ENCODE measurements at regions not wholly inside any gene's neighbourhood (a gene's known extent, or its start where the extent isn't known, plus 50 kb on each side); places are given as distances from the start of the nearest gene placed in this dataset.
"Not testable (repeated sequence)": the region's sequence is repeated elsewhere in the genome, so short reads cannot be mapped to it uniquely, and the experiment has no call there.

GRCh38 chr5:74392711-74393351, 247.7 kb downstream of the ENC1 start:
- DNase-seq = no peak
- Histone ChIP-seq H3K4me3 (ENCODE audit: insufficient read depth, low read depth, low read length) (no peak overlapping the region), H3K27me3 (ENCODE audit: control insufficient read depth, insufficient read depth, low read length) (no peaks in the 10 kb centered on the region; the same call in none of the 2 replicates), H3K36me3 (replicated peaks; ENCODE audit: control insufficient read depth, insufficient read depth, low read length) (no peaks in the 10 kb centered on the region)

GRCh38 chr5:74391410-74391809, 249.1 kb downstream of the ENC1 start:
- no peak for DNase-seq
- Histone ChIP-seq H3K4me3 (ENCODE audit: insufficient read depth, low read depth, low read length) (no peak overlapping the region), H3K27me3 (ENCODE audit: control insufficient read depth, insufficient read depth, low read length) (no peaks in the 10 kb centered on the region; the same call in none of the 2 replicates), H3K36me3 (replicated peaks; ENCODE audit: control insufficient read depth, insufficient read depth, low read length) (no peaks in the 10 kb centered on the region)

GRCh38 chr5:74390822-74391221, 249.7 kb downstream of the ENC1 start:
- no peak overlapping the region for H3K4me3 ChIP-seq (ENCODE audit: insufficient read depth, low read depth, low read length)
- H3K36me3 ChIP-seq (replicated peaks; ENCODE audit: control insufficient read depth, insufficient read depth, low read length) = no peaks in the 10 kb centered on the region
- H3K27me3 ChIP-seq (ENCODE audit: control insufficient read depth, insufficient read depth, low read length) = no peaks in the 10 kb centered on the region; the same call in none of the 2 replicates
- DNase-seq = no peak

GRCh38 chr5:74390306-74390637, 250.3 kb downstream of the ENC1 start:
- H3K27me3 ChIP-seq (ENCODE audit: control insufficient read depth, insufficient read depth, low read length) = no peaks in the 10 kb centered on the region; the same call in none of the 2 replicates
- no peaks in the 10 kb centered on the region for H3K36me3 ChIP-seq (replicated peaks; ENCODE audit: control insufficient read depth, insufficient read depth, low read length)
- H3K4me3 ChIP-seq (ENCODE audit: insufficient read depth, low read depth, low read length) = no peak overlapping the region
- DNase-seq = no peak

- no peak for DNase-seq
- Histone ChIP-seq H3K36me3 (replicated peaks; ENCODE audit: control insufficient read depth, insufficient read depth, low read length) (no peaks in the 10 kb centered on the region), H3K4me3 (ENCODE audit: insufficient read depth, low read depth, low read length) (no peak overlapping the region), H3K27me3 (ENCODE audit: control insufficient read depth, insufficient read depth, low read length) (no peaks in the 10 kb centered on the region; the same call in none of the 2 replicates)
These were observed 250.8 kb downstream of the ENC1 start for GRCh38 chr5:74389531-74390305.

GRCh38 chr5:74388411-74388810, 252.1 kb downstream of the ENC1 start:
- H3K4me3 ChIP-seq (ENCODE audit: insufficient read depth, low read depth, low read length); H3K27me3 ChIP-seq (ENCODE audit: control insufficient read depth, insufficient read depth, low read length); DNase-seq; H3K36me3 ChIP-seq (replicated peaks; ENCODE audit: control insufficient read depth, insufficient read depth, low read length): not testable (repeated sequence)

GRCh38 chr5:74386571-74387334, 253.8 kb downstream of the ENC1 start:
- DNase-seq = no peak
- Histone ChIP-seq H3K4me3 (ENCODE audit: insufficient read depth, low read depth, low read length) (no peak overlapping the region), H3K27me3 (ENCODE audit: control insufficient read depth, insufficient read depth, low read length) (no peaks in the 10 kb centered on the region), H3K36me3 (replicated peaks; ENCODE audit: control insufficient read depth, insufficient read depth, low read length) (no peaks in the 10 kb centered on the region)

GRCh38 chr5:74384851-74385250, 255.7 kb downstream of the ENC1 start:
- H3K27me3 ChIP-seq (ENCODE audit: control insufficient read depth, insufficient read depth, low read length) = no peaks in the 10 kb centered on the region
- no peaks in the 10 kb centered on the region for H3K36me3 ChIP-seq (replicated peaks; ENCODE audit: control insufficient read depth, insufficient read depth, low read length)
- DNase-seq = no peak
- no peak overlapping the region for H3K4me3 ChIP-seq (ENCODE audit: insufficient read depth, low read depth, low read length)

- no peaks in the 10 kb centered on the region for H3K36me3 ChIP-seq (replicated peaks; ENCODE audit: control insufficient read depth, insufficient read depth, low read length)
- DNase-seq = no peak
- H3K4me3 ChIP-seq (ENCODE audit: insufficient read depth, low read depth, low read length) = no peak overlapping the region
- H3K27me3 ChIP-seq (ENCODE audit: control insufficient read depth, insufficient read depth, low read length) = no peaks in the 10 kb centered on the region
These were observed 257.4 kb downstream of the ENC1 start for GRCh38 chr5:74382987-74383593.

- Histone ChIP-seq H3K27me3 (ENCODE audit: control insufficient read depth, insufficient read depth, low read length) (no peaks in the 10 kb centered on the region), H3K4me3 (ENCODE audit: insufficient read depth, low read depth, low read length) (no peak overlapping the region), H3K36me3 (replicated peaks; ENCODE audit: control insufficient read depth, insufficient read depth, low read length) (no peaks in the 10 kb centered on the region)
- DNase-seq = no peak
These were observed 258.2 kb downstream of the ENC1 start for GRCh38 chr5:74382123-74382855.

- DNase-seq = no peak
- Histone ChIP-seq H3K36me3 (replicated peaks; ENCODE audit: control insufficient read depth, insufficient read depth, low read length) (no peaks in the 10 kb centered on the region), H3K27me3 (ENCODE audit: control insufficient read depth, insufficient read depth, low read length) (no peaks in the 10 kb centered on the region), H3K4me3 (ENCODE audit: insufficient read depth, low read depth, low read length) (no peak overlapping the region)
These were observed 260.3 kb downstream of the ENC1 start for GRCh38 chr5:74380193-74380592.

- no peak for DNase-seq
- Histone ChIP-seq H3K27me3 (ENCODE audit: control insufficient read depth, insufficient read depth, low read length) (no peaks in the 10 kb centered on the region), H3K4me3 (ENCODE audit: insufficient read depth, low read depth, low read length) (no peak overlapping the region), H3K36me3 (replicated peaks; ENCODE audit: control insufficient read depth, insufficient read depth, low read length) (no peaks in the 10 kb centered on the region)
These were observed 262.1 kb downstream of the ENC1 start for GRCh38 chr5:74378464-74378863.

GRCh38 chr5:74376187-74376586, 264.3 kb downstream of the ENC1 start:
- Histone ChIP-seq H3K36me3 (replicated peaks; ENCODE audit: control insufficient read depth, insufficient read depth, low read length) (no peaks in the 10 kb centered on the region), H3K4me3 (ENCODE audit: insufficient read depth, low read depth, low read length) (no peak overlapping the region), H3K27me3 (ENCODE audit: control insufficient read depth, insufficient read depth, low read length) (no peaks in the 10 kb centered on the region)
- DNase-seq = no peak

GRCh38 chr5:74375271-74375670, 265.3 kb downstream of the ENC1 start:
- no peak overlapping the region for H3K4me3 ChIP-seq (ENCODE audit: insufficient read depth, low read depth, low read length)
- H3K36me3 ChIP-seq (replicated peaks; ENCODE audit: control insufficient read depth, insufficient read depth, low read length) = no peaks in the 10 kb centered on the region
- H3K27me3 ChIP-seq (ENCODE audit: control insufficient read depth, insufficient read depth, low read length) = no peaks in the 10 kb centered on the region
- no peak for DNase-seq
